ENCODE measurements at regions not wholly inside any gene's neighbourhood (a gene's known extent, or its start where the extent isn't known, plus 50 kb on each side); places are given as distances from the start of the nearest gene placed in this dataset.

DNA sequence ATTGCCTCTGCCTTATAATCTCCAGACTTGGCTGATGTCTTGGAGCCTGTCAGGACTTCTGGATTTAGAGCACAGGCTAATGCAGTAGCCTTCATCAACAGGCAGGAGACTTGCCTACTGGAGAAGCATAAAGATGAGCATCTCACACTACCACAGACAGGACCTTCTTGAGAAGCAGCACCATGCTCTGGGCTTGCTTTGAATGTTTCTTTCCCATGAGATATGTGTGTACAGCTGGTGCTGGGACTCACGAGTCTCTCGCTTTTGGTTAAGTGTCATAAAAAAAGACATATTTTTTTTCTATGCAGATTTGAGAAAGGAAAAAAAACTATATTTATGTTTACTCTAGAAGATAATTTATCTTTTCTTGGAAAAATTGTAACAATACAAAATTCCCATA is 671.3 kb downstream of the MRPL39 start:
- no peak for TF ChIP-seq GATA2 (IDR thresholded peaks at IDR 0.05; ENCODE audit: low read depth, low read length)
- no peak for TF ChIP-seq GATA3 (IDR thresholded peaks at IDR 0.05; ENCODE audit: low read depth, low read length)
